ENCODE measurements at regions not wholly inside any gene's neighbourhood (a gene's known extent, or its start where the extent isn't known, plus 50 kb on each side); places are given as distances from the start of the nearest gene placed in this dataset.

DNA sequence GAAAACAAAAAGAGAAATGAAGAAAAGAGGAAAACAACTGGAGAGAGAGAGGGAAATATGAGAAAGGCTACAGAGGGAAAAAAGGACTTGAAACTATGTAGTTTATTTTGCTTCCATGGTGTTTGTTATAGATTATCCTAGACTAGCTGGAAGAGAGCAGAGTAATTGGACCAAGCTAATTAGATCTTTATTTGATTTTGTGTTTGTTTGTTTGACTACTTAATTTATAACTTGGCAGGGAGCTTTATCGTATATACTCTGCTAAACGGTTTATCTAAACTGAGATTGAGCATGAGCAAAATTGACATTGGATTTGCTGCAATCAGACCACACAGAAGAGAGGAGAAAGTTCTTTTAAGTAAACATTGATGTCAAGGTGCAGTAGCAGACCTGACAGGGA is 443.8 kb upstream of the USP24 start:
- DNase-seq (ENCODE audit: low read depth in 1 of 2, low spot score in 1 of 2): no peak

GRCh38 chr1:55654750-55655149 is 439.6 kb upstream of the USP24 start:
- DNase-seq (ENCODE audit: low read depth in 1 of 2, low spot score in 1 of 2): no peak

GRCh38 chr1:55654171-55654570 is 439.0 kb upstream of the USP24 start:
- no peak for DNase-seq (ENCODE audit: low read depth in 1 of 2, low spot score in 1 of 2)

DNA sequence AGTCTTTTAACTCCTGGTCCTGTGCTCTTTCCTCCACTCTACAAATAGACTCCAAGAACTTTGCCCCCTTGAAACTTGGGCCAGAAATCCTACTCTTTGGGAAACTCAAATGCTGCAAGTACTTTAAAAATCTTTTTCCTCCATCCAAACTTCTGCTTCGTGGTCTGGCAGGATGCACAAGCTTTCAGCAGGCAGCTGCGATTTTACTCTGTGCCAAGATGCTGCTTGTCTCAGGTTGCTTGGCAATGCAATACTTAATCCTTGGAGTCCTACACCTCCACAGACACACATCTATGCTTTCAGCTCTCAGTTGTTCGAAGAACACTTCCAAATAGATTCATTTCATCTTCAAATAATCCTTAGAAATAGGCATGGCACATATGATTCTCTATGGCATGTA is 435.3 kb upstream of the USP24 start:
- DNase-seq (ENCODE audit: low read depth in 1 of 2, low spot score in 1 of 2): no peak

DNA sequence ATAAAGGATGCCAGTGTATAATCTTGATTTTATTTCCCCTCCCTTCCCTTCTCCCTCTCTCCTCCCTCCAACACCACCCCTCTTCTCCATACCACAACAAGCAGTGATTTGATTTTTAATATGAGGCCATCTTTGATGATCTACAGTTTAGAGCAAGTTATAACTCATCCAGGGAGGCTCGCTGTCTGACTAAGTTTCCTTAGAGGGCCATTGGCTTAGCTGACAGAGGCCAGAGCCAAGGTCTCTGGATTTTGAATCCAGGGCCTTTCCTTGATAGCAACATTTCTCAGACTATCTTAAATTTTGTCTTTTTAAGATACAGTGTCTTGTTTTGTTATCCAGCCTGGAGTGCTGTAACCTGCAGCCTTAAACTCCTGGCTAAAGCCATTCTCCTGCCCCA is 431.0 kb upstream of the USP24 start:
- DNase-seq (ENCODE audit: low read depth in 1 of 2, low spot score in 1 of 2): no peak

- no peak for DNase-seq (ENCODE audit: low read depth in 1 of 2, low spot score in 1 of 2)
These were observed 430.1 kb upstream of the USP24 start for GRCh38 chr1:55645270-55645669.

DNA sequence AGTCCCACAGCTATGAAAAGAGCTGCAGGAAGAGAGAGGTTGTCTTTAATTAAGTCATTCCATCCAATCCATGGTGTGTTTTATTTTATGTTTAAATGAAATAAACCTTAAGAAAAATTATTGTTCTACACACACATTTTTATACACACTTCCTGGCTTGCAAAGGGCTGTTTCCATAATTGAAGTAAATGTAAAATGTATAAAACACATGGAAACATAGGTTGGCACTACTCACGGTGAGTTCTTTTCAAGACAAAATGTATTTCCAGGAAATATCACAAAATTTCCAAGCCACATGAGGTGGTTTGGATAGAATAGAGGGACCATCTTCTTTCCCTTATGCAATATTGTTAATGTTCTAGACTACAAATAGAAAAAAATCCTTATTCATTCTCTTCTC is 426.8 kb upstream of the USP24 start:
- DNase-seq (ENCODE audit: low read depth in 1 of 2, low spot score in 1 of 2): no peak

DNA sequence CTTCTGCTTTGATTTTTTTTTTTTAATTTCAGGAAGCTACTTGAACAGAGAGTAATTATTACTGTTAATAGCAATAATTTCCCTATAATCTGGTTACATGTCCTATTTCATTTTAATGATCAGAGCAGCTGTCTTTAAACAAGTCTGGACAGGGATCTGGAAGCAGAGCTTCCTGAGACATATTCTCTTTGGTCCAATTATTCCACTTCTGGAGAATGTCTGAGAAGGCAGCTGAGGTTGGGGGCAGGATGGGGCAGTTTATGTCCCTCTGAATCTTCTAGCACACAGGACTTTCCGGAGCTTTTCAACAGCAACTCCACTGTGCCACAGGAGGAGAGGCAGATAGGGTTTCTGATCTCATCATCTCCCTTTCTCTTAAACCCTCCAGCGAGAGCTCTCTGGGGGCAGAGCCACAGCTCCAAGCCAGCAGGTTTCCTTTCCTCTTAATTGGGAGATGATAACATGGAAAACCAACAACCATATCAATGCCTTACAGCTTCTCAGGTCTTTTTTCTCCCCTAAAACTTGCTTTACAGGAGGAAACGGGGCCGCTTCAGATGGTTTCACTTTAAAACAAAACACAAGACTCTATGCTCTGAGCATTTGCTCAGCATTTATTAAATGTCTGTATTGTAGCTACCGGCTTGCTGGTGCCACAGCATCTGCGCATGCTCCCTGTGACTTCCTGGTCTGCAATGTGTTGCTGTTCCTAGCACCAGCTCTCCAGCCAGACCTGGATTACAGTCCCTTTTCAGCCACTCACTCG is 425.7 kb upstream of the USP24 start:
- no peak for DNase-seq (ENCODE audit: low read depth in 1 of 2, low spot score in 1 of 2)

GRCh38 chr1:55639526-55639925 is 424.4 kb upstream of the USP24 start:
- DNase-seq (ENCODE audit: low read depth in 1 of 2, low spot score in 1 of 2): no peak

DNA sequence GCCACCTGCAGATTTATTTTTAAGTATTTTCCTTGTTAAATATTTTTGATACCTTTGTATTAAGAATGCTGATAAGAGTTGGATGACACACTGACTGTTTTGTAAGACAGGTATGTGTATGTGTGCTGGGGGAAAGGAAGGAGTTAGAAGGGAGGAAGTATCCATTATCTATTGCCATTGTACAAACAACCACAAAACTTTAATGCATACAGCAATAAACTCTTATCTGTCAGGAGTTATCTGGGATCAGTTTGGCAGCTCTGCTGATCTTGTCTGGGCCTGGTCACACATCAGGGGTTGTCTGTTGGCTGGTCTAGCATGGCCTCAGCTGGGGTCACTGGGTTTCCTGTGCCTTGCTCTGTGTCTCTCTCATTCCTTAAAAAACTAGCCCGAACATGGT is 423.9 kb upstream of the USP24 start:
- DNase-seq (ENCODE audit: low read depth in 1 of 2, low spot score in 1 of 2): no peak

GRCh38 chr1:55636696-55637095 is 421.5 kb upstream of the USP24 start:
- DNase-seq (ENCODE audit: low read depth in 1 of 2, low spot score in 1 of 2): no peak

- no peak for DNase-seq (ENCODE audit: low read depth in 1 of 2, low spot score in 1 of 2)
These were observed 420.7 kb upstream of the USP24 start for GRCh38 chr1:55635856-55636255.

- no peak for DNase-seq (ENCODE audit: low read depth in 1 of 2, low spot score in 1 of 2)
These were observed 419.4 kb upstream of the USP24 start for GRCh38 chr1:55634516-55634915.

- DNase-seq (ENCODE audit: low read depth in 1 of 2, low spot score in 1 of 2): no peak
These were observed 417.7 kb upstream of the USP24 start for GRCh38 chr1:55632906-55633305.

GRCh38 chr1:55632058-55632457 is 416.9 kb upstream of the USP24 start:
- DNase-seq (ENCODE audit: low read depth in 1 of 2, low spot score in 1 of 2): no peak

GRCh38 chr1:55631509-55631908 is 416.3 kb upstream of the USP24 start:
- no peak for DNase-seq (ENCODE audit: low read depth in 1 of 2, low spot score in 1 of 2)

- DNase-seq (ENCODE audit: low read depth in 1 of 2, low spot score in 1 of 2): no peak
These were observed 411.2 kb upstream of the USP24 start for GRCh38 chr1:55626326-55626725.

DNA sequence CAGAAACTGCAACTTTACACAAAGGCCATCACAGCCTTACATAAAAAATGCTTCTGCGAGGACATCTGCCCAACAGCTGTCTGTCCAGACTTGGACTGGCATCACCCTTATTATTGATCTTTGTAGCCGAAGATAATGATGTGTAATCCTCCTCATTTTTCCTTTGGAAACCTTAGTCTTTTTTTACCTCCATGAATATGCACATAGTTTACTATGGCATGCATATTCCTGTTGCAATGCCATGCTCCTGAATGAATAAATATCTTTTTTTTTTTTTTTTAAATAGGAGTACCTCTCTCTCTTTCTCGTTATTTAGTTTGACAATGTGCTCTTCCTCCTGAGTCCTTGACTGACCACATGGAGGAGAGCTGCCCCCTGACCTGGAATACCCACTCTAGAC is 409.6 kb upstream of the USP24 start:
- DNase-seq (ENCODE audit: low read depth in 1 of 2, low spot score in 1 of 2): no peak

DNA sequence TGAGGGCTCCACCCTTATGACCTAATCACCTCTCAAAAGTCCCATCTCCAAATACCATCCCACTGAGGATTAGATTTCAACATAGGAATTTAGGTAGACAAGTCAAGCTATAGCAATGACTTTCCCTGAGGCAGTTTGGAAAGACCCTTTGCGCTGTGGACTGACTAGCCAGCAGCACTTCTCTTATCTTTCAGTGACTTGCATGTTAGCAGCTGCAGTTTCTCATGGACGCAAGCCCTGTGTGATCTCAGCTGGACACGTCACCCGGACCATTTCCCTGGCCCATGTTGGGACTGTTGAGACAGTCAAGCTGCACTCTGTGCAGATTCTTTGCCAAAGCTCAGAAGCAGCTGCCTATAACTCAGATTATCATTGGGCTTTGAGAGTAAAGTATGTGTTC is 408.1 kb upstream of the USP24 start:
- no peak for DNase-seq (ENCODE audit: low read depth in 1 of 2, low spot score in 1 of 2)

- DNase-seq (ENCODE audit: low read depth in 1 of 2, low spot score in 1 of 2): no peak
These were observed 406.9 kb upstream of the USP24 start for GRCh38 chr1:55622074-55622473.

DNA sequence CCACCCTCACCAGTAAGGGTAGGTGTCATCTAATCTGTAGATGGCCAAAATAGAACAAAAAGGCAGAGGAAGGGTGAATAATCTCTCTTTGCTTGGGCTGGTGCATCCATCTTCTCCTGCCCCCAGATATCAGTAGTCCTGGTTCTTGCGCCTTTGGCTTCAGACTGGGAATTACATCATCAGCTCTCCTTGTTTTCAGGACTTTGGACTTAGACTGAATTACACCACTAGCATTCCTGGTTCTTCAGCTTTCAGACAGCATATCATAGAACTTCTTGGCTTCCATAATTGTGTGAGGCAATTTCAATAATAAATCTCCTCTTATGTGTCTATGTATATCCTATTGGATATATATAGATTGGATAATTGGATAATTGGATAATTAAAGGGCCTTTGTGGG is 403.0 kb upstream of the USP24 start:
- no peak for DNase-seq (ENCODE audit: low read depth in 1 of 2, low spot score in 1 of 2)

- no peak for DNase-seq (ENCODE audit: low read depth in 1 of 2, low spot score in 1 of 2)
These were observed 402.3 kb upstream of the USP24 start for GRCh38 chr1:55617288-55617982.

- no peak for DNase-seq (ENCODE audit: low read depth in 1 of 2, low spot score in 1 of 2)
These were observed 397.8 kb upstream of the USP24 start for GRCh38 chr1:55612988-55613387.
